Endothelial cell of umbilical vein (primary cell): ENCODE measurements at regions not wholly inside any gene's neighbourhood (a gene's known extent, or its start where the extent isn't known, plus 50 kb on each side); places are given as distances from the start of the nearest gene placed in this dataset.

Experiments
- BruUV-seq: library from RNA; stranded (reverse); fragments of 400-500 nt; replicated peaks from 2 replicates; lab custom pipeline; 2021; lab: Mats Ljungman, UMichigan
- CTCF ChIA-PET: fragments of 300-600, 350-600 bp; sonication (Branson Sonifier 250); formaldehyde crosslinking; loops from one replicate; lab custom pipeline; 2021; ENCODE audit warnings: antibody characterized with exemption, inconsistent platforms; lab: Charles Lee
- POLR2A ChIA-PET: fragments of 300-600, 350-600 bp; sonication (Branson Sonifier 250); formaldehyde crosslinking; loops from one replicate; lab custom pipeline; 2021; ENCODE audit warnings: antibody characterized with exemption, inconsistent platforms; lab: Charles Lee
- DNase-seq: peaks from one replicate; pipeline ENCODE4 v3.0.0-alpha.2; 2011; ENCODE audit warnings: low read depth, low spot score
- FAIRE-seq: peaks from 2 replicates; lab custom pipeline; 2011; peaks lifted over from hg19 to GRCh38; lab: Jason Lieb, UNC
- H2AFZ ChIP-seq: 2 replicates; pipeline ENCODE4 v1.6.0; 2012; ENCODE audit warnings: low read depth, low read length, control low read depth, inconsistent platforms
- H3K27ac ChIP-seq: 2 replicates; pipeline ENCODE4 v1.5.1; 2011; ENCODE audit warnings: low read depth, mild to moderate bottlenecking, control low read depth, low read length, moderate library complexity; ENCODE audit not compliant: insufficient read depth
- H3K27me3 ChIP-seq, 2 experiments: 2 replicates each; pipeline versions ENCODE4 v1.6.0 to v1.6.1; 2011; ENCODE audit warnings: low read length in 2 of 2, mixed read lengths in 1 of 2; ENCODE audit not compliant: control insufficient read depth in 2 of 2, insufficient read depth in 2 of 2
- H3K36me3 ChIP-seq, 2 experiments: 2 replicates in 1 of 2; 3 replicates in 1 of 2; pipeline ENCODE4 v1.5.1; 2011; ENCODE audit warnings: low read length in 2 of 2, mild to moderate bottlenecking in 1 of 2, moderate library complexity in 1 of 2; ENCODE audit not compliant: control insufficient read depth in 2 of 2, insufficient read depth in 2 of 2; ENCODE audit errors: extremely low read depth in 1 of 2
- H3K4me1 ChIP-seq: 3 replicates; pipeline ENCODE4 v1.5.1; 2011; ENCODE audit warnings: mild to moderate bottlenecking, low read length; ENCODE audit not compliant: control insufficient read depth, insufficient read depth; ENCODE audit errors: extremely low read depth
- H3K4me2 ChIP-seq: 2 replicates; pipeline ENCODE4 v1.6.1; 2011; ENCODE audit warnings: low read length, control low read depth, mixed read lengths; ENCODE audit not compliant: insufficient read depth
- H3K4me3 ChIP-seq, 3 experiments: fragments of 200-600 bp in 1 of 3; sonication (generic), shearing (Covaris generic) in 1 of 3; replicated peaks in 1 of 3; 2 replicates each; pipeline ENCODE4 v1.5.1; 2011 to 2016; ENCODE audit warnings: control low read depth in 3 of 3, low read length in 3 of 3, mild to moderate bottlenecking in 2 of 3, inconsistent platforms in 1 of 3, low read depth in 1 of 3, moderate library complexity in 1 of 3; ENCODE audit not compliant: insufficient read depth in 1 of 3
- H3K79me2 ChIP-seq: 2 replicates; pipeline ENCODE4 v1.6.0; 2012; ENCODE audit warnings: low read length, inconsistent platforms; ENCODE audit not compliant: control insufficient read depth, insufficient read depth
- H3K9ac ChIP-seq: replicated peaks from 2 replicates; pipeline ENCODE3; 2011; ENCODE audit warnings: low read length, control low read depth; ENCODE audit not compliant: insufficient read depth; ENCODE audit errors: extremely low read depth
- H3K9me1 ChIP-seq: replicated peaks from 3 replicates; pipeline ENCODE4 v1.6.0; 2011; ENCODE audit warnings: mild to moderate bottlenecking, low read length; ENCODE audit not compliant: control insufficient read depth, insufficient read depth; ENCODE audit errors: extremely low read depth
- H3K9me3 ChIP-seq: replicated peaks from 2 replicates; pipeline ENCODE4 v1.5.1; 2012; ENCODE audit warnings: low read length, inconsistent platforms; ENCODE audit not compliant: control insufficient read depth, insufficient read depth
- H4K20me1 ChIP-seq: replicated peaks from 2 replicates; pipeline ENCODE3; 2011; ENCODE audit warnings: mild to moderate bottlenecking, low read length; ENCODE audit not compliant: control insufficient read depth, insufficient read depth; ENCODE audit errors: extremely low read depth
- CTCF ChIP-seq, 2 donors: IDR thresholded peaks; 1 replicate in 1 of 2; 2 replicates in 1 of 2; pipeline ENCODE4 v1.5.1; 2011; ENCODE audit warnings: low read length in 2 of 2, mild to moderate bottlenecking in 2 of 2, moderate library complexity in 2 of 2, control low read depth in 1 of 2, inconsistent platforms in 1 of 2, low read depth in 1 of 2; ENCODE audit not compliant: insufficient read depth in 1 of 2; ENCODE audit errors: extremely low read depth in 1 of 2
- EZH2 ChIP-seq: IDR thresholded peaks from 2 replicates; pipeline ENCODE4 v1.6.1; 2012; ENCODE audit warnings: borderline replicate concordance, low read depth, mild to moderate bottlenecking, moderate library complexity, low read length, inconsistent platforms; ENCODE audit not compliant: severe bottlenecking
- FOS ChIP-seq: IDR thresholded peaks from 2 replicates; pipeline ENCODE4 v1.6.1; 2011; ENCODE audit warnings: mild to moderate bottlenecking, low read length, moderate library complexity, borderline replicate concordance; ENCODE audit not compliant: insufficient read depth
- GATA2 ChIP-seq: IDR thresholded peaks from 2 replicates; pipeline ENCODE4 v1.7.0; 2011; ENCODE audit warnings: low read depth, mild to moderate bottlenecking, moderate library complexity, mixed read lengths, low read length; ENCODE audit not compliant: insufficient read length, insufficient read depth
- JUN ChIP-seq: IDR thresholded peaks from 2 replicates; pipeline ENCODE4 v1.6.1; 2011; ENCODE audit warnings: borderline replicate concordance, low read depth; ENCODE audit not compliant: insufficient read length, insufficient read depth
- MYC ChIP-seq: IDR thresholded peaks from one replicate; pipeline ENCODE4 v1.6.1; 2011; ENCODE audit warnings: mild to moderate bottlenecking, low read depth, low read length
- POLR2A ChIP-seq: IDR thresholded peaks from 2 replicates; pipeline ENCODE4 v1.6.1; 2012; ENCODE audit warnings: low read depth, mild to moderate bottlenecking, control low read depth, low read length
- POLR2AphosphoS5 ChIP-seq: IDR thresholded peaks from 2 replicates; pipeline ENCODE4 v1.6.1; 2012; ENCODE audit warnings: low read depth, mild to moderate bottlenecking, control low read depth, low read length, moderate library complexity; ENCODE audit not compliant: insufficient read depth
- dilution Hi-C: fragments of 300-500 bp; cut with MboI; formaldehyde crosslinking; loops from one replicate; pipeline ENCODE4 v1.15.0; 2019; ENCODE audit warnings: low sequenced_read_pairs; ENCODE audit not compliant: extremely low pct_ligation_motif_present
- intact Hi-C: fragments of 100-400 bp; cut with micrococcal nuclease; formaldehyde crosslinking; loops from one replicate; pipeline ENCODE4 v1.10.0; 2022
- TF ChIP-seq, protein P1 (sequence below): IDR thresholded peaks from 2 replicates; pipeline ENCODE4 v1.6.1; 2011; ENCODE audit not compliant: insufficient read depth, insufficient read length

DNA sequence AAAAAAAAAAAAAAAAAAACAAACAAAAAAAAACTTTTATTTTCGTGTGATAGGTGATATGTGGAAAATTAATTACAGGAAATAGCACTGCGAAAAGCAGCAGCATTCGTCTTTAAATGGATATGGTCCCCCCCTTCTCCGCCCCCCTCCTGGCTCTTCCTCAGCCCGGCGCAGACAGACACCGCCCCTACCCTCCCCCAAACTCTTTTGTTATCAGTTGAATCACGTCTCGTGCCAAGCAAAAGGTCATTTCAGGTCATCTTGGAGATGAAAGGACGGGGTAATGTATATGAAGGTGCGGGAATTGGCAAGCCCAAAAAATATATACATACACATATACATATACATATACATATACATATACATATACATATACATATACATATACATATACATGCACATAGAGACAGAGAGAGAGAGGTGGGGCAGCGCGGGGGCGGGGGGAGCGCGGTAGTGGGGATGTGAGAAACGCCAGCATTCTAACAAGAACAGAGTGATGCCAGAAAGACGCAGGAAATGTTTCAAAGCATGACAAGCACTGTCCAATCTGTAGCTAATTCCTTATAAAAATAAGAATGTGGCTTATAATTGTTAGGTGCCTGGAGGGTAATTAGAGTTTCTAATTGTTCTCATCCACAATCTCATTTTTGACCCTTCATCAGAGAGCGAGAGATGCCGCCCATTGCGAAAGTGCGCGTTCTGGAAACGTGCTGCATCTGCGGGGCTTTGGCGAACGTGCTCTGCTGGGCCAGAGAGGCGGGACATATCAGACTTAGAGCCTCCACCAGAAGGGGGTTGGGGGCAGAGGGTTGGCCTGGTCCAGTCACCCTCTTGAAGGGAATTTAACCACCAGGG lies 214.5 kb upstream of the UBASH3B start:
- H3K27me3 ChIP-seq = peaks cover 12 to 27% of the 10 kb centered on the region in 2 experiments
- peak overlapping the region; percentile 80 for H3K4me2 ChIP-seq
- H3K4me3 ChIP-seq = peak overlapping the region in 2 of 3 experiments; percentile 28 to 41
- H3K9me3 ChIP-seq = no peaks in the 10 kb centered on the region
- dilution Hi-C loops = no loop called here
- no peaks in the 10 kb centered on the region for H4K20me1 ChIP-seq
- no peak overlapping the region for H3K9ac ChIP-seq
- no peak overlapping the region for H3K27ac ChIP-seq
- FAIRE-seq = no peak
- CTCF ChIA-PET = interaction anchor here (1.1 to 1.4 kb wide), 2 partner anchors 14 to 64 kb away, joined by 3 to 4 read pairs; no protein-coding TSS in a partner anchor
- POLR2A ChIA-PET = no interaction called here
- peaks cover 4% of the 10 kb centered on the region for H3K4me1 ChIP-seq
- no peaks in the 10 kb centered on the region for H3K36me3 ChIP-seq
- H2AFZ ChIP-seq = peak overlapping the region; percentile 32
- peak; percentile 15 for DNase-seq
- intact Hi-C loops = loop anchor here (5.0 kb wide), 1 partner anchor 214 kb away; no protein-coding TSS in a partner anchor
- no TSS peak for BruUV-seq
- TF ChIP-seq EZH2 = no peak
- TF ChIP-seq CTCF (IDR thresholded peaks at IDR 0.05; ENCODE audit: extremely low read depth in 1 of 2, insufficient read depth in 1 of 2, low read depth in 1 of 2, low read length in 2 of 2) = no peak
- no peak for TF ChIP-seq MYC
- TF ChIP-seq, protein P1, sequence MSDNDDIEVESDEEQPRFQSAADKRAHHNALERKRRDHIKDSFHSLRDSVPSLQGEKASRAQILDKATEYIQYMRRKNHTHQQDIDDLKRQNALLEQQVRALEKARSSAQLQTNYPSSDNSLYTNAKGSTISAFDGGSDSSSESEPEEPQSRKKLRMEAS = no peak
- TF ChIP-seq GATA2 = no peak
- TF ChIP-seq FOS = no peak
- no peak for TF ChIP-seq POLR2AphosphoS5
- no peak for TF ChIP-seq POLR2A
- no peak for TF ChIP-seq JUN
- H3K9me1 ChIP-seq = no peaks in the 10 kb centered on the region
- no peaks in the 10 kb centered on the region for H3K79me2 ChIP-seq
